ENCODE measurements at regions not wholly inside any gene's neighbourhood (a gene's known extent, or its start where the extent isn't known, plus 50 kb on each side); places are given as distances from the start of the nearest gene placed in this dataset.
A peak's percentile ranks its signal among the peaks of the same experiment; 100 is the strongest.

DNA sequence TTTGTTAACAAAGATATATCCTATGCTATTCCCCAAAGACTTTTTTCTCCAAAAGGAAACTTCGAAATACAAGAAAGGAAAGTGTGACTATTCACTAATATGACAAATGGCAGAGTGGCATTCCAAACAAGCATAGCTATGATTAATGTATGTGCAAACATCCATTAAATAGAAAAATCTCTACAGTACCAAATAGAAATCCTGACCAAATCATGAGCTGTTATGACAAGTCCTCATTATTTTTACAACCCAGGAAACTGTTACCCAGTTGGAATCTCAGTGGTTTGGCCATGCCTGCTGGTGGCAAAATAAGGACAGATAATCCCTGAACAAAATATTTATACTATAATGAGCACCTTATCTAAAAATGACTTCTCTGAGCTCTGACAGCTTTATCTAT is 202.1 kb downstream of the SEC23A start:
- DNase-seq: no peak

- no peak for DNase-seq
Observed at GRCh38 chr14:38887696-38888095, 215.3 kb downstream of the SEC23A start.

GRCh38 chr14:38884109-38884508 is 218.9 kb downstream of the SEC23A start:
- DNase-seq: no peak

DNA sequence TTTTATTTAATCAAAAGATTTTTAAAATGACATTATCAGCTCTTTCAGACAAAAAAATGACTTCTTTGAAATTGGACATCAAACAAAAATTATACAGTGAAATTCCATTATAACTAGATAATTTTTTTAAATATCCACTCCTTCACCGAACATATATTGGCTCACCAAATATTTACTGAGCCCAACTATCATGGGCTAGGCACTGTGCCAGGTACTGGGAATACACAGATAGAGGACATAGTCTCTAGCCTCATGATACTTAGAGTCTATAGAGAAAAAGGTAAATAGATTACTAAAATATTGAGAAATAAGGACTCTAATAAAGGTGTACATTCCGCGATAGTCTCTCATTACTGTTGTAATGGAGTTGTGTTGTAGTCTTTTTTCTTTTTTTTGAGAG is 219.9 kb downstream of the SEC23A start:
- DNase-seq: no peak

- no peak for DNase-seq
Observed at GRCh38 chr14:38882533-38882932, 220.5 kb downstream of the SEC23A start.

DNA sequence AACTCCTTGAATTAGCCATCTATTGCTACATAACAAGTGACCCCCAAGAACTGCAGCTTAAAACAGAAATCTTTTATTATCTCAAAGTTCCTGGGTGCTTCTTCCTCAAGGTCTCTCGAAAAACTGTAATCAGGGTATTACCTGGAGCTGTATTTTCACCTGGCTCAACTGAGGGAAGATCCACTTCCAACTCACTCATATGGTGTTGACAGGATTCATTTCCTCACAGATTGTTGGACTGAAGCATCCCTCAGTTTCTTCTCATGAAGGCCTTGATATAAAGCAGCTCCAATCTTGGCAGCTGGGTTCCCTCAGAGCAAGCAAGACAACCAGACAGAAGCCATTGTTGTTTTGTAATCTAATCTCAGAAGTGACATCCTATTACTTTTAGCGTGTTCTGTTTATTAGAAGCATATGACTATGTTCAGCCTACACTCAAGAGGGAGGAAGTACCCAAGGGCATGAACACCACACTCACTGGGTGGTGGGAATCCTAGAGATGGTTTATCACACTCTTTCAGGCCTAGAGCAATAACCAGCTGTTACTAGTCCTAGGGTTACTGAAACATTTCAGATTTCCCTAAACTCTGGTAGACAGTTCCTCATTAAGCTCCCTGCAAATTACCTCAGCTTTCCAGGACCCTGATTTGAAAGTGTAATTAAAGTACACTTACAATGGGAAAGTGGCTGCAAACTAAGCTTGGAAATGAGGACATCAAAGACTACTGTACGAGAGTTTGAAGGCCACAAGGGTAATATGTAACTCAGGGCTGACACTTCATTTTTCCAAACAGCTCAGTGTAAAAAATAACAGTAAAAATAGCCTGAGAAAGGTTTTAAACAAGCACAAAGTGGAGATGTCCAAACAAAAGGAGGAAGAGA is 222.2 kb downstream of the SEC23A start:
- no peak for DNase-seq

DNA sequence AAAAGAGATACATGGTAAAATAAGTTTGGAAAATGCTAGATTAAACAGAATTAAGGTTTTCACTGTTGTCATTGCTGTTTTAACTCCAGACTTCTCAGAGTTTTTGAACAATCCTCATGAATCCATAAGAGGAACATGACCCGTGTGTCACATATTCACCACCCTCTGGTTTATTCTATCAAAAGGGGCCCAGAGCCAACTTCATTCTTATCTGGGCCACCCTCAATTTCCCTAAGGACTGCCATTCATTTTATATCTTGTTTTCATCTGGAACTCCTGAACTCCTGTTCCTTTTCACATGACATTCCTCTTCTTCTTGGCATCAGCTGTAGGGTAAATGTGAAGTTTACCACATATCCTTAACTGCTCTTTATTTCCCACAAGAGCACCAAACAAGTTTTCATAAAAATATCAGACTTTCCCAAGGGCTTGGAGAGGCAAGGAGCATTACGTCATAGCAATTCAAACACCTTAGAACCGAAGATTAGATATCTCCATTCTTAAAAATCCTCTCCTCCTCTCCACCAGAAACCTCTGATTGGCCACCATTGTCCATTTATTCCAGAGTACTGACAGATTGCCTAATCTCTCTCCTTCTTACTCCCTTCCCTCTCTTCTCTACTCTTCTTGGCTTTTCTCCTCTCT is 225.2 kb downstream of the SEC23A start:
- DNase-seq: no peak

- DNase-seq: no peak
Observed at GRCh38 chr14:38874721-38875120, 228.3 kb downstream of the SEC23A start.

GRCh38 chr14:38873941-38874612 is 229.0 kb downstream of the SEC23A start:
- no peak for DNase-seq

- no peak for DNase-seq
Observed at GRCh38 chr14:38870296-38870836, 232.7 kb downstream of the SEC23A start.

GRCh38 chr14:38868399-38869290 is 234.4 kb downstream of the SEC23A start:
- DNase-seq: no peak

DNA sequence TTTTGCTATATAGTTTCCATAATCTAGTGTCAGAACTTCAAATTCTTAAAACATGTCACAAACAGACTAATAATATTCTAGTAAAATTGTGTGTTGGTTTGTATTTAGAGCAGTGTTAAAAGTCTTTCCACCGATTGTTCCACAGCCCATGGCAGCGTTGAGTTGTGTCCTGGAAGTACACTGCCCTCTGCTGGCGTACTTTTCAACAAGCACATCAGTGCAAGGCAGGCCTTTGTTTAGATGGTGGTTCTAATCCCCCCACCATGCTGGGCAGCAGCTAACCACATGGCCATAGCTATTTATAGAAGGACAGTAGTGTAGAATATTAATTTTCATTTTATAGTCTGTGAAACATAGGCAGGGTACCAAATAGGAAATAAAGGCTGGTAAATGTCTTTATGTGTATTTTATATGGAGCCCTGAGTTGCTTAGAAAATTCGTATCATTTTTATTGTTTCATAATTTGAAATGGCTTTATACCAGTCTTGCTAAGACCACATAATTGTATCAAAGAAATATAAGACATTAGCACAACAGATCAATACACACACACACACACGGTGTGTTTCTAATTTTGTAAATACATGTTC is 235.4 kb downstream of the SEC23A start:
- peak; percentile 78 to 92 for DNase-seq

DNA sequence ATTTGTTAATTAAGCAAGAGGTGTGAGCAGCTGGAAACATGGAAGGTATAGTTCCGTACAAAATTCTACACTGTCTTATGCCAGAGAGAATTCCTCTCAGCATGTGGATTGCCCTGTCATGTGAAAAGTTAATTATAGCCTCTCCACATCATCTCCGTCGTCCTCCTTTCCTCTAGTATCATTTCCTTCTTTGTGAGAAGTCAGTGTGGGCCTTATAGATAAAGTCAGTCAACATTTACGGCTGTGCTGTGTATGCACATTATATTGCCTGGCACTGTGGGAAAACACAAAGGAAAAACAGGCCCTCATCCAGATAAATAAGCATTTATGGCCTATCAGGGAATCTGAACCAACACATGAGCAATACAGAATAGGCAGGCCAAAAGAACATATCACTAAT is 236.6 kb downstream of the SEC23A start:
- DNase-seq: no peak

GRCh38 chr14:38862366-38862765 is 240.7 kb downstream of the SEC23A start:
- DNase-seq: no peak

GRCh38 chr14:38860530-38860929 is 242.5 kb downstream of the SEC23A start:
- DNase-seq: no peak

- DNase-seq: no peak
Observed at GRCh38 chr14:38856798-38857197, 246.2 kb downstream of the SEC23A start.

DNA sequence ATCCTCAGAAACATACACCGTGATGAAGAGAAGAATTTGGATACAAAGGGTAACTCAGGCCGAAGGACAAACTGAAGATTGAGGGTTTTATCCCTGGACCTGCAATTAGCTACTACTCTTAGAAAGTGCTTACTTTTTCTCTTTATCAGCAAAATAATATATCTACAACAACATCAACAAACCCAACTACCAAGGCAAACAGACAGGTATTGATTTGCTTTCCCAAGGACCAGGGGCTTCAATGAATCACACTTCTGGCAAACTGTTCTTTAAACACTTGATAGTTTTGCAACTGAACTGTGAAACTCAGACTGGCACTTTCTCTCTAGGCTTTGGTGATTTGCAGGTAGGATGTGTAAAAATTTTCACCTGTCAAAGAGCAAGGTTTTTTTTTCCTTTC is 247.5 kb downstream of the SEC23A start:
- no peak for DNase-seq

- no peak for DNase-seq
Observed at GRCh38 chr14:38851111-38851510, 251.9 kb downstream of the SEC23A start.

GRCh38 chr14:38850664-38851063 is 252.4 kb downstream of the SEC23A start:
- no peak for DNase-seq

DNA sequence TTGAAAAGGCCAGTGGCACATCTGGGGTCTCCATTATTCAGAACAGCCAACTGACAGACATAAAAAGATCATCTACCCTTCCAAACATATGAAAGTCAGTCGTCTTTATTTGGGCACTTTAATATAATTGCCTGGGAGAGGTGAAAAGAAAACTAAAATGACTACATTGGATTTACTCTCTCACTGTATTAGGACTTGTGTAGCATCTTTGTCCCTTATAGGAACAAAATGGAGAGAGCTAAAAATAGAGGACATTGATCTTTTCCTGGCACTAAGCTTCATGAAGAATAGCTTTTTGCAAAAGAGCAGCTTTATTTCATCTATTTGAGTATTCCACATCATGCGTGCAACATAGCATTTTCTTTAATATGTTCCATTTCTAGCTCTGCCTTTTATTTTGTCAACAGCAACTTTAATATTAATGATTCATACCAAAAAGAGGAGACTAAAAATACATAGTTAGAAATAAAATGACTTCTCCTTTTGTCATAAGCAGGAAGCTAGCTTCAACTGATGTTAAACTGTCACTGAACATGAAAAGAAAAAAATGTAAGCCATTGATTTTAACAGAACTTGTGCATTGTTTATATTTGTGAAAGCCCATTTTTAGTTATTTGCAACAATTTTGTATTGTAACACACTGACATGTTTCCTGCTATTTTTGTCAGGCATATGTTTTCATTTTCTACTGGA is 254.6 kb downstream of the SEC23A start:
- no peak for DNase-seq

- DNase-seq: no peak
Observed at GRCh38 chr14:38847161-38847560, 255.9 kb downstream of the SEC23A start.

All from NCI-H524 (cell line).